ENCODE measurements at regions not wholly inside any gene's neighbourhood (a gene's known extent, or its start where the extent isn't known, plus 50 kb on each side); places are given as distances from the start of the nearest gene placed in this dataset.
"Not testable (repeated sequence)": the region's sequence is repeated elsewhere in the genome, so short reads cannot be mapped to it uniquely, and the experiment has no call there.

DNA sequence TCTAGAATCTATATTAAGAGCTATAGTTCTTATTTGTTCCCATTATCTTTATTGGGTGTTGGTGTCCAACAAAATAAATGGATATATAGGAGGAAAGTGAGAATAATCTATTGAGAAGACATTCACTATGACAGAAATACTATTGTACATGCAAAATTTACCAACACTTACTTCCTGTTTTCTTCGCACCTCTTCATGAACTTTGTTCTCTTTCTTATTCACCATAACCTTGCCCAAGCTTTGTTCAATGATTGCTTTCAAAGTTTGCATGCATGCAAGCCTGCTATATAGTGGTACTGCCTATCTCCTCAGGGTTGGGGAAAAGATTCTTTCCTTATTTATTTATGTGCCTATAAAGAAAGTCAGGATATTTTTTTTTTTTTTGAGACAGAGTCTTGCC is 176.4 kb upstream of the JADE1 start:
- ATAC-seq (no peak), DNase-seq (no peak)
- H3K4me1 ChIP-seq = peaks cover 0 to 12% of the 10 kb centered on the region in 2 donors
- H3K9me3 ChIP-seq = no peaks in the 10 kb centered on the region
- no peak overlapping the region for H3K27ac ChIP-seq
- no peaks in the 10 kb centered on the region for H3K27me3 ChIP-seq
- H3K4me3 ChIP-seq = no peak overlapping the region
- intact Hi-C loops (cut with DNase I; ENCODE audit: low total_unique reads) = no loop called here
- in situ Hi-C loops (cut with MboI; ENCODE audit: low sequenced_read_pairs in 4 of 4) = no loop called here
- H3K36me3 ChIP-seq = no peaks in the 10 kb centered on the region
- TF ChIP-seq POLR2A (IDR thresholded peaks at IDR 0.05) = no peak
- TF ChIP-seq, protein P1, sequence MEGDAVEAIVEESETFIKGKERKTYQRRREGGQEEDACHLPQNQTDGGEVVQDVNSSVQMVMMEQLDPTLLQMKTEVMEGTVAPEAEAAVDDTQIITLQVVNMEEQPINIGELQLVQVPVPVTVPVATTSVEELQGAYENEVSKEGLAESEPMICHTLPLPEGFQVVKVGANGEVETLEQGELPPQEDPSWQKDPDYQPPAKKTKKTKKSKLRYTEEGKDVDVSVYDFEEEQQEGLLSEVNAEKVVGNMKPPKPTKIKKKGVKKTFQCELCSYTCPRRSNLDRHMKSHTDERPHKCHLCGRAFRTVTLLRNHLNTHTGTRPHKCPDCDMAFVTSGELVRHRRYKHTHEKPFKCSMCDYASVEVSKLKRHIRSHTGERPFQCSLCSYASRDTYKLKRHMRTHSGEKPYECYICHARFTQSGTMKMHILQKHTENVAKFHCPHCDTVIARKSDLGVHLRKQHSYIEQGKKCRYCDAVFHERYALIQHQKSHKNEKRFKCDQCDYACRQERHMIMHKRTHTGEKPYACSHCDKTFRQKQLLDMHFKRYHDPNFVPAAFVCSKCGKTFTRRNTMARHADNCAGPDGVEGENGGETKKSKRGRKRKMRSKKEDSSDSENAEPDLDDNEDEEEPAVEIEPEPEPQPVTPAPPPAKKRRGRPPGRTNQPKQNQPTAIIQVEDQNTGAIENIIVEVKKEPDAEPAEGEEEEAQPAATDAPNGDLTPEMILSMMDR (IDR thresholded peaks at IDR 0.05 in 4 of 5, conservative IDR thresholded peaks at IDR 0.05 in 1 of 5) = no peak

DNA sequence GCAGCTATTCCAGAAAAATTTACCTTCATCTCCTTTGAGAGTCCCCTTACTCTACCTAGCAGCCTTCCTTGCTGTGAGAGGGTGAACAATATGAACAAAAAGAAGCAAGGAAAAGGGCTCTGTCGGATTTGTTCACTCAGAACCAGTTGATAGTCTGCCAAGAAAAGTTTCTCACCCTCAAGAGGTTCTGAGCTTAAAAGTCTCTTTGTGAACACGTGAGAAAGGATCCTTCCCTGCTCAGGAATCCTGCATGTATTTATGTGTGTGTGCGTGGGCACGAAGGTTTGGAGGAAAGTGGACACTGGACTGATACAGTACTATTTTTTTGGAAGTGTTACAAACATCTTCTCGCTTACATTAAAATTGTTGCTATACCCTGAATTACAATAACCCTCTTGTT is 178.6 kb upstream of the JADE1 start:
- no peaks in the 10 kb centered on the region for H3K27me3 ChIP-seq
- intact Hi-C loops (cut with DNase I; ENCODE audit: low total_unique reads) = no loop called here
- no peak for TF ChIP-seq POLR2A (IDR thresholded peaks at IDR 0.05)
- TF ChIP-seq, protein P1 (IDR thresholded peaks at IDR 0.05 in 4 of 5, conservative IDR thresholded peaks at IDR 0.05 in 1 of 5) = no peak
- no peak overlapping the region for H3K27ac ChIP-seq
- no peak for ATAC-seq
- no peak for DNase-seq
- in situ Hi-C loops (cut with MboI; ENCODE audit: low sequenced_read_pairs in 4 of 4) = no loop called here
- no peak overlapping the region for H3K4me3 ChIP-seq
- peaks cover 0 to 8% of the 10 kb centered on the region in 2 donors for H3K4me1 ChIP-seq
- H3K36me3 ChIP-seq = no peaks in the 10 kb centered on the region
- no peaks in the 10 kb centered on the region for H3K9me3 ChIP-seq

DNA sequence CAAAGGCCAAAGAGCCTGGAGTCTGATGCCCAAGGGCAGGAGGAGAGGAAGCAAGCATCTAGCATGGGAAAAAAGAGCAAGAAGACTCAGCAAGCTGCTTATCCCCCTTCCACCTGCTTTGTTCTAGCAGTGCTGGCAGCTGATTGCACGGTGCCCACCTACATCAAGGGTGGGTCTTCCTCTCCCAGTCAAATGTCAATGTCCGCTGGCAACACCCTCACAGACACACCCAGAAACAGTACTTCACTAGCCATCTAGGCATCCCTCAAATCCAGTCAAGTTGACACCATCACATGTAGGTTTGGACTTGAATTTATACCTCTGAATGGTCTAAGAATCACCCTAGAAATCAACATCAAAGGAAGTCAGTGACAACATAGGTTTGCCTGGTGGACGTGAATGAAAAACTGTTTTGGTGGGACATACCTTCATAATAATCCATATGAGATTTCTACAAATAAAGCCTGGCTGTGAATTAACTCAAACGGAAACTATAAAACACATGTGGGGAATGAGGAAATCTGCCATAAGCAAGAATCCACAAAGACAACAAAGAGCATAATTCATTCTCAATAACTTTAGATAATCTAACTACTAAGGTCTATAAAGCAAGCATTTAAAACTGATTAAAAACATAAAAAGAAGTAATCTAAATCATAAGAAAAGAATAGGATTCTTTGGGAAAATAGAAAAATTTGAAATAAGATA is 185.8 kb upstream of the JADE1 start:
- H3K9me3 ChIP-seq = no peaks in the 10 kb centered on the region
- in situ Hi-C loops (cut with MboI; ENCODE audit: low sequenced_read_pairs in 4 of 4) = no loop called here

DNA sequence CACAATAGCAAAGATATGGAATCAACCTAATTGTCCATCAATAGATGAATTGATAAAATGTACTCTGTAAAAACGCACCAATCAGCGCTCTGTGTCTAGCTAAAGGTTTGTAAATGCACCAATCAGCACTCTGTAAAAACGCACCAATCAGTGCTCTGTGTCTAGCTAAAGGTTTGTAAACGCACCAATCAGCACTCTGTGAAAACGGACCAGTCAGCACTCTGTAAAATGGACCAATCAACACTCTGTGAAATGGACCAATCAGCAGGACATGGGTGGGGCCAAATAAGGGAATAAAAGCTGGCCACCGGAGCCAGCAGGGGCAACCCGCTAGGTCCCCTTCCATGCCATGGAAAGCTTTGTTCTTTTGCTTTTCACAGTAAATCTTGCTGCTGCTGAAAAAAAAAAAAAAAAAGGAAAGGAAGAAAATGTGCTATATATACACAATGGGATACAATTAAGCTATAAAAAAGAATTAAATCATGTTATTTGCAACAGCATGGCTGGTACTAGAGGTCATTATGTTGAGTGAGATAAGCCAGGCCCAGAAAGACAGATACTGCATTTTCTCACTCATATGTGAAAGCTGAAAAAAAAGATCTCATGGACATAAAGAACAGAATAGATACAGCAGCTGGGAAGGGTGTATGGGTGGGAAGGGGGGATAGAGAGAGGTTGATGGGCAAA is 189.1 kb upstream of the JADE1 start:
- intact Hi-C loops (cut with DNase I; ENCODE audit: low total_unique reads) = not testable (repeated sequence)

More for the DNA sequence above, 185.8 kb upstream of the JADE1 start:
- no peak overlapping the region for H3K27ac ChIP-seq
- TF ChIP-seq, protein P1 (IDR thresholded peaks at IDR 0.05 in 4 of 5, conservative IDR thresholded peaks at IDR 0.05 in 1 of 5) = no peak
- H3K4me1 ChIP-seq = no peaks in the 10 kb centered on the region
- ATAC-seq (no peak), DNase-seq (no peak)
- no peaks in the 10 kb centered on the region for H3K36me3 ChIP-seq
- no peak overlapping the region for H3K4me3 ChIP-seq
- no peaks in the 10 kb centered on the region for H3K27me3 ChIP-seq
- intact Hi-C loops (cut with DNase I; ENCODE audit: low total_unique reads) = no loop called here

DNA sequence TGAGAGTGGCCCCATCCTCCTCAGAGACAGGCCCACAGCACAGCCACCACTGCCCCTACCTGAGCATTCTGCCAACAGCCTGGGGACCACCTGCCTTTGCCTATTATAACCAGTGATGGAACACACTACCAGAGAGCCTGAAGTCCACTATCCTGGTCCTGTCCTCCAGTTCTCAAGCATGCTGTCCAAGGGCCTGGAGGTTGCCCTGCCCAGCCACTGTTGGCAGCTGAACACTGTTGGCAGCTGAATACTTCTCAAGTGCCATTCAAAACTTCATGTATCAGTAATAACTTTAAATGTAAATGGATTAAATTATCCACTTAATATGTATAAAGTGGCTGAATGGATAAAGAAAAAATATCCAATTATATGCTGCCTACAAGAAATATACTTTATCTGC is 194.3 kb upstream of the JADE1 start:
- H3K27ac ChIP-seq = no peak overlapping the region
- no peak for TF ChIP-seq POLR2A (IDR thresholded peaks at IDR 0.05)
- TF ChIP-seq, protein P1 (IDR thresholded peaks at IDR 0.05 in 4 of 5, conservative IDR thresholded peaks at IDR 0.05 in 1 of 5) = no peak
- no peaks in the 10 kb centered on the region for H3K36me3 ChIP-seq
- no peaks in the 10 kb centered on the region for H3K27me3 ChIP-seq
- no peak overlapping the region for H3K4me3 ChIP-seq
- ATAC-seq (no peak), DNase-seq (no peak)
- no peaks in the 10 kb centered on the region for H3K4me1 ChIP-seq
- in situ Hi-C loops (cut with MboI; ENCODE audit: low sequenced_read_pairs in 4 of 4) = no loop called here
- no peaks in the 10 kb centered on the region for H3K9me3 ChIP-seq
- intact Hi-C loops (cut with DNase I; ENCODE audit: low total_unique reads) = no loop called here

More for the DNA sequence above, 189.1 kb upstream of the JADE1 start:
- in situ Hi-C loops (cut with MboI; ENCODE audit: low sequenced_read_pairs in 4 of 4); ATAC-seq; H3K27ac ChIP-seq; DNase-seq; H3K4me3 ChIP-seq; H3K4me1 ChIP-seq; H3K9me3 ChIP-seq; H3K27me3 ChIP-seq; H3K36me3 ChIP-seq: not testable (repeated sequence)

Measured in gastrocnemius medialis (tissue), 4 donors.